OCI-LY7 (cell line): ENCODE measurements at regions not wholly inside any gene's neighbourhood (a gene's known extent, or its start where the extent isn't known, plus 50 kb on each side); places are given as distances from the start of the nearest gene placed in this dataset.

Experiments used
- BruUV-seq: library from RNA; stranded (reverse); fragments of 400-500 nt; replicated peaks from 2 replicates; lab custom pipeline; 2021; lab: Mats Ljungman, UMichigan
- CTCF ChIA-PET: fragments of 300-600 bp; sonication (Branson Sonifier 250); formaldehyde crosslinking; loops from one replicate; lab custom pipeline; 2022; ENCODE audit warnings: antibody characterized with exemption; ENCODE audit not compliant: unreplicated experiment; lab: Charles Lee
- POLR2A ChIA-PET: fragments of 300-600 bp; sonication (Branson Sonifier 250); formaldehyde crosslinking; loops from one replicate; lab custom pipeline; 2022; ENCODE audit warnings: antibody characterized with exemption; lab: Charles Lee
- DNase-seq: peaks from one replicate; pipeline ENCODE4 v3.0.0-alpha.2; 2015; ENCODE audit warnings: low spot score
- H2AFZ ChIP-seq: fragments of 200-600 bp; sonication (generic), shearing (Covaris generic); 2 replicates; pipeline ENCODE4 v1.6.1; 2014; ENCODE audit warnings: mild to moderate bottlenecking, antibody characterized with exemption, low read length, moderate library complexity
- H3K27ac ChIP-seq: fragments of 200-600 bp; sonication (generic); 2 replicates; pipeline ENCODE4 v1.5.1; 2014; ENCODE audit warnings: mixed run types, low read depth, mild to moderate bottlenecking, moderate library complexity, low read length, inconsistent platforms; ENCODE audit not compliant: poor library complexity, severe bottlenecking
- H3K36me3 ChIP-seq: fragments of 200-600 bp; sonication (generic); 2 replicates; pipeline ENCODE4 v1.6.1; 2014; ENCODE audit warnings: mild to moderate bottlenecking, antibody characterized with exemption, low read length, moderate library complexity, mixed read lengths; ENCODE audit not compliant: insufficient read depth
- H3K4me1 ChIP-seq: fragments of 200-600 bp; sonication (generic); 2 replicates; pipeline ENCODE4 v1.5.1; 2014; ENCODE audit warnings: mild to moderate bottlenecking, low read length; ENCODE audit not compliant: insufficient read depth, poor library complexity, severe bottlenecking
- H3K4me2 ChIP-seq: fragments of 200-600 bp; sonication (generic); 2 replicates; pipeline ENCODE4 v1.6.1; 2014; ENCODE audit warnings: mild to moderate bottlenecking, low read length
- H3K4me3 ChIP-seq: fragments of 200-600 bp; sonication (generic); 2 replicates; pipeline ENCODE4 v1.5.1; 2014; ENCODE audit warnings: mild to moderate bottlenecking, low read depth, low read length; ENCODE audit not compliant: poor library complexity, severe bottlenecking
- H3K79me2 ChIP-seq: fragments of 200-600 bp; sonication (generic); 2 replicates; pipeline ENCODE4 v1.6.1; 2016; ENCODE audit warnings: low read depth, mild to moderate bottlenecking, low read length, moderate library complexity, mixed read lengths; ENCODE audit not compliant: insufficient read depth
- H3K9me2 ChIP-seq: fragments of 200-600 bp; sonication (generic); 2 replicates; pipeline ENCODE4 v1.6.1; 2016; ENCODE audit warnings: mild to moderate bottlenecking, low read length, mixed read lengths; ENCODE audit not compliant: insufficient read depth
- H3K9me3 ChIP-seq: fragments of 200-600 bp; sonication (generic); 2 replicates; pipeline ENCODE4 v1.6.1; 2014; ENCODE audit warnings: mild to moderate bottlenecking, mixed run types, low read length, mixed read lengths
- H4K20me1 ChIP-seq: fragments of 200-600 bp; sonication (generic); 2 replicates; pipeline ENCODE4 v1.6.1; 2014; ENCODE audit warnings: mild to moderate bottlenecking, antibody characterized with exemption, low read length, moderate library complexity, mixed read lengths; ENCODE audit not compliant: insufficient read depth
- EZH2phosphoT487 ChIP-seq: fragments of 200-600 bp; sonication (generic); IDR thresholded peaks from 2 replicates; pipeline ENCODE4 v1.6.1; 2018; ENCODE audit warnings: low read depth, borderline replicate concordance, mild to moderate bottlenecking, mixed run types, antibody characterized with exemption, low read length, moderate library complexity, mixed read lengths
- intact Hi-C: fragments of 100-400 bp; cut with micrococcal nuclease; formaldehyde crosslinking; loops from one replicate; pipeline ENCODE4 v1.10.0; 2022; ENCODE audit not compliant: unreplicated experiment
- TF ChIP-seq, protein P1 (sequence below): fragments of 200-600 bp; sonication (generic); conservative IDR thresholded peaks from 2 replicates; pipeline ENCODE4 v1.5.1; 2014; ENCODE audit warnings: mild to moderate bottlenecking, antibody characterized with exemption, low read length, moderate library complexity, mixed read lengths

DNA sequence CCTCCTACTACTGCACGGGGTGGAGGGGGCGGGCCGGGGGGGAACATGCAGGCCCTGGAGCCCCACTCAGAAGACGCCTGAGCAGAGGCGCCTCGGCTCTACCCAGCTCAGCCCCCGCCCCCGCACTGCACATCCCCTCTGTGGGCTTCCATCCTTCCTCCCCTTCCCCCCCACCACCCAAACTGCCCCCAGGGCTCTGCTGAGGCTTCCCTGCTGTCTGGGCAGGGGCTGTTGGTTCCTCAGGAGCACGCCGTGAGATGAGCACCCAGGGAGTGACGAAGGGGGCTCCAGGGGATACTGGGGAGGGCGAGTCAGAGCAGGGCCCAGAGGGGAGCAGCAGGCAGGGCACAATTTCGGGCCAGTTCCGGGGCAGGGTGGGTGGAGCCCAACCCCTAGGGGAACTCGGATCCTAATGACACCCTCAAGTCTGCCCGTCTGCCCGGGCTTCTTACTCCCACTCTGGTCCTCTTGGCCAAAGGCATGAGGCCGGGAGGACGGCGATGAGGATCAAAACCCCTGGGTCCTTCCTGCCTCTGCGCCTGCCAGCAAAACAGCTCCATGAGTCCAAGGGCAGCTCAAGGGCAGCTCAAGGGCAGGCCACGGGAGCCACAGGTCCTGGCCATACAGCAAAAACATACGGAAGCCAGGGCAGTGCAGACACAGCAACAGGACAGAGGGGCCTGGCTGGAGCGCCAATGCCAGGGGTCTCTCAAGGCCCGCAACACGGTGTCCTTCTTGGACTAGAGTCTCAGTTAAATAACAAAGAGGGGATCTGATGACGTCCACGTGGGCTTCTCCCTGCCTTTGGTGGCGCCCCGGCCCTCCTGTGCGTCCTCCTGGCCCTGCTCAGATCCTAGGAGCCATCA lies 200.9 kb downstream of the AUH start:
- Histone ChIP-seq H3K36me3 (no peaks in the 10 kb centered on the region), H3K4me1 (peaks cover 22% of the 10 kb centered on the region), H3K9me2 (no peaks in the 10 kb centered on the region), H4K20me1 (no peaks in the 10 kb centered on the region), H3K27ac (no peak overlapping the region), H3K9me3 (no peaks in the 10 kb centered on the region), H3K4me3 (no peak overlapping the region), H3K79me2 (no peaks in the 10 kb centered on the region), H2AFZ (no peak overlapping the region), H3K4me2 (no peak overlapping the region)
- ChIA-PET CTCF (no interaction called here), POLR2A (no interaction called here)
- BruUV-seq: no TSS peak
- intact Hi-C loops: no loop called here
- no peak for TF ChIP-seq EZH2phosphoT487
- TF ChIP-seq, protein P1, sequence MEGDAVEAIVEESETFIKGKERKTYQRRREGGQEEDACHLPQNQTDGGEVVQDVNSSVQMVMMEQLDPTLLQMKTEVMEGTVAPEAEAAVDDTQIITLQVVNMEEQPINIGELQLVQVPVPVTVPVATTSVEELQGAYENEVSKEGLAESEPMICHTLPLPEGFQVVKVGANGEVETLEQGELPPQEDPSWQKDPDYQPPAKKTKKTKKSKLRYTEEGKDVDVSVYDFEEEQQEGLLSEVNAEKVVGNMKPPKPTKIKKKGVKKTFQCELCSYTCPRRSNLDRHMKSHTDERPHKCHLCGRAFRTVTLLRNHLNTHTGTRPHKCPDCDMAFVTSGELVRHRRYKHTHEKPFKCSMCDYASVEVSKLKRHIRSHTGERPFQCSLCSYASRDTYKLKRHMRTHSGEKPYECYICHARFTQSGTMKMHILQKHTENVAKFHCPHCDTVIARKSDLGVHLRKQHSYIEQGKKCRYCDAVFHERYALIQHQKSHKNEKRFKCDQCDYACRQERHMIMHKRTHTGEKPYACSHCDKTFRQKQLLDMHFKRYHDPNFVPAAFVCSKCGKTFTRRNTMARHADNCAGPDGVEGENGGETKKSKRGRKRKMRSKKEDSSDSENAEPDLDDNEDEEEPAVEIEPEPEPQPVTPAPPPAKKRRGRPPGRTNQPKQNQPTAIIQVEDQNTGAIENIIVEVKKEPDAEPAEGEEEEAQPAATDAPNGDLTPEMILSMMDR: no peak
- no peak for DNase-seq

DNA sequence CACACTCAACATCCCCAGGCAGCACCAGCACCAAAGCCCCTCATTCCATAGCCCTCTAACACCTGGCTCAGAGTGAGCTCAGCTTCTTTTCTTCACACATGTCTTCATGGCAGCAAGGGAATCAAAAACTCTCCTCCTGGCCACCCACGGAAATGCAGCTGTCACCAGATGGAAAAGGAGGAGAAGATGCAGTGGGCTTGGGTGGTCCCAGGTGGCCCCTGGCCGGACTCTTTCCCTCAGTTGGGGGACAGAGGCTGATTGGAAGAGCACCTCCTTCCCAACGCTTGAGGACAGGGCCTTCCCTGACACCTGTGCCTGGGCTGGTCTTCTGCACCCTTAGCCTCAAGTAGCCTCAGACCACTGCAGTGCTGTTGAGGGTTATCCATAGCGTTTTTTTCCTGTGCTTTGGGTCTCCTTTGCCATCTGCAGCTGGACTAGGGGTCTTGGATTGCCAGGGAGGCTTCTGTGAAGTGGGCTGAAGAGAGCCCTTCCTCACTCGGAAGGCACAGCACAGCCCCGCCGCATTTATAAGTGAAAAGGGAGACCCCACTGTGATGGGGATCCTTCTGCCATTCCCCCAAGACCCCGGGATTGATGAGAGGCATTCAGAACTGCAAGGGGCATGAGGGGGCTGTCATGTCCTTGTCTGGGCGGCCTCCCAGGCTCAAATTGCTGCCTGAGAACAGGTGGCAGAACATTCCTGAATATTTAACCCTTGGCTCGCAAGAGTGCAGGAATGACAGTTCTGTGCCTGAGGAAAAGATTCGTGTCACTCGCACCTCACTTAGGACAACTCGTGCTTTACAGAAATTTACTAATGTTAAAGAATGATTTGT lies 200.0 kb downstream of the AUH start:
- no peaks in the 10 kb centered on the region for H3K9me2 ChIP-seq
- no TSS peak for BruUV-seq
- no peaks in the 10 kb centered on the region for H3K9me3 ChIP-seq
- CTCF ChIA-PET: no interaction called here
- H3K36me3 ChIP-seq: no peaks in the 10 kb centered on the region
- POLR2A ChIA-PET: interaction anchor here (0.5 to 0.9 kb wide), 3 partner anchors 15 to 113 kb away, joined by 3 read pairs; no protein-coding TSS in a partner anchor
- H3K27ac ChIP-seq: no peak overlapping the region
- no peak overlapping the region; the same call in 1 of the 2 replicates for H2AFZ ChIP-seq
- intact Hi-C loops: loop anchor here (2.0 kb wide), 1 partner anchor 31 kb away; no protein-coding TSS in a partner anchor
- no peaks in the 10 kb centered on the region for H3K79me2 ChIP-seq
- DNase-seq: no peak
- H3K4me2 ChIP-seq: no peak overlapping the region
- no peak overlapping the region for H3K4me3 ChIP-seq
- no peak for TF ChIP-seq EZH2phosphoT487
- TF ChIP-seq, protein P1: no peak
- peaks cover 22% of the 10 kb centered on the region for H3K4me1 ChIP-seq
- no peaks in the 10 kb centered on the region for H4K20me1 ChIP-seq
